ENCODE measurements at regions not wholly inside any gene's neighbourhood (a gene's known extent, or its start where the extent isn't known, plus 50 kb on each side); places are given as distances from the start of the nearest gene placed in this dataset.

- intact Hi-C loops (cut with micrococcal nuclease), result no loop called here
- TF ChIP-seq, protein P1, sequence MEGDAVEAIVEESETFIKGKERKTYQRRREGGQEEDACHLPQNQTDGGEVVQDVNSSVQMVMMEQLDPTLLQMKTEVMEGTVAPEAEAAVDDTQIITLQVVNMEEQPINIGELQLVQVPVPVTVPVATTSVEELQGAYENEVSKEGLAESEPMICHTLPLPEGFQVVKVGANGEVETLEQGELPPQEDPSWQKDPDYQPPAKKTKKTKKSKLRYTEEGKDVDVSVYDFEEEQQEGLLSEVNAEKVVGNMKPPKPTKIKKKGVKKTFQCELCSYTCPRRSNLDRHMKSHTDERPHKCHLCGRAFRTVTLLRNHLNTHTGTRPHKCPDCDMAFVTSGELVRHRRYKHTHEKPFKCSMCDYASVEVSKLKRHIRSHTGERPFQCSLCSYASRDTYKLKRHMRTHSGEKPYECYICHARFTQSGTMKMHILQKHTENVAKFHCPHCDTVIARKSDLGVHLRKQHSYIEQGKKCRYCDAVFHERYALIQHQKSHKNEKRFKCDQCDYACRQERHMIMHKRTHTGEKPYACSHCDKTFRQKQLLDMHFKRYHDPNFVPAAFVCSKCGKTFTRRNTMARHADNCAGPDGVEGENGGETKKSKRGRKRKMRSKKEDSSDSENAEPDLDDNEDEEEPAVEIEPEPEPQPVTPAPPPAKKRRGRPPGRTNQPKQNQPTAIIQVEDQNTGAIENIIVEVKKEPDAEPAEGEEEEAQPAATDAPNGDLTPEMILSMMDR (IDR thresholded peaks at IDR 0.05), result no peak
- no peak for DNase-seq
- no peak for ATAC-seq (ENCODE audit: low read depth)
- ChIA-PET CTCF (no interaction called here), POLR2A (no interaction called here)
- Mint-ChIP-seq H3K27me3 (no peaks in the 10 kb centered on the region), H3K4me1 (no peaks in the 10 kb centered on the region), H3K4me3 (no peak overlapping the region), H3K36me3 (ENCODE audit: low read depth) (no peaks in the 10 kb centered on the region), H3K9me3 (no peaks in the 10 kb centered on the region), H3K27ac (no peak overlapping the region)
Observed at GRCh38 chr13:75978818-75979217, 342.7 kb downstream of the LMO7 start.

GRCh38 chr13:75968103-75968838 is 332.1 kb downstream of the LMO7 start:
- POLR2A ChIA-PET, result no interaction called here
- Mint-ChIP-seq H3K4me1 (no peaks in the 10 kb centered on the region), H3K27me3 (no peaks in the 10 kb centered on the region), H3K36me3 (ENCODE audit: low read depth) (no peaks in the 10 kb centered on the region), H3K27ac (no peak overlapping the region), H3K4me3 (no peak overlapping the region), H3K9me3 (no peaks in the 10 kb centered on the region)
- DNase-seq, result no peak
- ATAC-seq (ENCODE audit: low read depth), result no peak
- TF ChIP-seq, protein P1 (IDR thresholded peaks at IDR 0.05), result no peak
- CTCF ChIA-PET, result no interaction called here
- intact Hi-C loops (cut with micrococcal nuclease), result no loop called here

DNA sequence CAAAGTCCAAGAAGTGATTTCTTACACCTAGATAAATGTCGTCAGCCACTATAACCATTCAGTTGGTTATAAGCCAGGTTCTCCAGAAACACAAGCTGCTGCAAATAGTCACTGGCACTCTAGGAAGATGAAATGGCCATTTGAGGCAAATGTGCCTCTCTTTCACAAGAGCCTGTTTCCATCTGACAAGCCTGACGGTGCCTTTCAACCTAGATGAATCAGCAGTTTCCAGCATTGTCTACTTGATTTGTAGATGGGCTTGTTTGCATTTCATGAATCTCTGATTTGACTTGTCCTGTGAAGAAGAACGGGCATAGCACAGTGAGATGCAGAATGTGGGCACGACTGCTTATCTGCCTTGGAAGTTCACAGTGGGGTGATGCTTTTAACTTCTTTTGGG is 327.2 kb downstream of the LMO7 start:
- DNase-seq (no peak), ATAC-seq (ENCODE audit: low read depth) (no peak)
- intact Hi-C loops (cut with micrococcal nuclease), result no loop called here
- H3K27me3 Mint-ChIP-seq, result no peaks in the 10 kb centered on the region
- TF ChIP-seq, protein P1 (IDR thresholded peaks at IDR 0.05), result no peak
- H3K27ac Mint-ChIP-seq, result no peak overlapping the region
- ChIA-PET CTCF (no interaction called here), POLR2A (no interaction called here)
- H3K4me3 Mint-ChIP-seq, result no peak overlapping the region
- no peaks in the 10 kb centered on the region for H3K36me3 Mint-ChIP-seq (ENCODE audit: low read depth)
- no peaks in the 10 kb centered on the region for H3K4me1 Mint-ChIP-seq
- H3K9me3 Mint-ChIP-seq, result no peaks in the 10 kb centered on the region

- ChIA-PET POLR2A (no interaction called here), CTCF (no interaction called here)
- intact Hi-C loops (cut with micrococcal nuclease), result no loop called here
- H3K27me3 Mint-ChIP-seq, result no peaks in the 10 kb centered on the region
- TF ChIP-seq, protein P1 (IDR thresholded peaks at IDR 0.05), result no peak
- H3K36me3 Mint-ChIP-seq (ENCODE audit: low read depth), result no peaks in the 10 kb centered on the region
- H3K4me1 Mint-ChIP-seq, result no peaks in the 10 kb centered on the region
- ATAC-seq (ENCODE audit: low read depth) (no peak), DNase-seq (no peak)
- H3K9me3 Mint-ChIP-seq, result no peaks in the 10 kb centered on the region
- no peak overlapping the region for H3K4me3 Mint-ChIP-seq
- no peak overlapping the region for H3K27ac Mint-ChIP-seq
Observed at GRCh38 chr13:75961911-75962310, 325.8 kb downstream of the LMO7 start.

GRCh38 chr13:75960538-75960994 is 324.4 kb downstream of the LMO7 start:
- TF ChIP-seq, protein P1 (IDR thresholded peaks at IDR 0.05), result no peak
- no peaks in the 10 kb centered on the region for H3K9me3 Mint-ChIP-seq
- H3K4me3 Mint-ChIP-seq, result no peak overlapping the region
- H3K36me3 Mint-ChIP-seq (ENCODE audit: low read depth), result no peaks in the 10 kb centered on the region
- ATAC-seq (ENCODE audit: low read depth) (no peak), DNase-seq (no peak)
- ChIA-PET CTCF (no interaction called here), POLR2A (no interaction called here)
- H3K4me1 Mint-ChIP-seq, result no peaks in the 10 kb centered on the region
- intact Hi-C loops (cut with micrococcal nuclease), result no loop called here
- no peak overlapping the region for H3K27ac Mint-ChIP-seq
- no peaks in the 10 kb centered on the region for H3K27me3 Mint-ChIP-seq
